ELF-1 (cell line): ENCODE measurements at regions not wholly inside any gene's neighbourhood (a gene's known extent, or its start where the extent isn't known, plus 50 kb on each side); places are given as distances from the start of the nearest gene placed in this dataset.
"Not testable (repeated sequence)": the region's sequence is repeated elsewhere in the genome, so short reads cannot be mapped to it uniquely, and the experiment has no call there.

Experiments used
- DNase-seq: peaks from one replicate; pipeline ENCODE4 v3.0.0-alpha.2; 2016; ENCODE audit warnings: low read depth, low spot score

DNA sequence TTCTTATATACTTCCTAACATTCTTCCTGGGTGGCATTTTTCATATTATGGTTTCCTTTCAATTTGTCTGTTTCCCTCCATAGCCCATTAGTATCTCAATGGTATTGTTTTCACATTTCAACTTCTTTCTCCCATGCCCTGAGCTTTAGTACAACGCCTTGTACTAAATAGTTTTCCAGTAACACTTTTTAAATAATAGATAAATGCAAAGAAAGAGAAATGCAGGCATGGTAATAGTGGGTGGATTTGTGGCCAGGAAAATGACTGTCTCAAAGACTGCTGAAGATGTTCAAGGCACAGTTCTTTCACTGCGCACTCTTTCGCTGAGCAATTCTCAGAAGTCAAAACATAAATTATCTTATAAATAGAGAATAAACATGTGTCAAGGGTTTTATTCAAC is 145.1 kb downstream of the LCA5 start:
- DNase-seq = no peak

DNA sequence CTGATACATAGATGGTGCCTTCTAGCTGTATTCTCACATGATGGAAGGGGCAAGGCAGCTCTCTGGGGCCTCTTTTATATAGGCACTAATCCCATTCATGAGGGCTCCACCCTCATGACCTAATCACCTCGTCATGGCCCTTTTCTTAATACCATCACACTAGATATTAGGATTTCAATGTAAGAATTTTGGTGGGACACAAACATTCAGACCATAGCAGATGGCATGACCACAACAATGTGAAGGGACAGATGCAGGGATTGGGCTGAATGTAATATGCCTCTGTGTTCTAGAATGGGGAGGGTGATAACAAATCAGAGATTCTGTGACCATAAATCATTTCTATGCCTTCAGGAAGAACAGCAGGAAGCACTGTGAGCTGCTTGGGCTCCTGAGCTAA is 145.8 kb downstream of the LCA5 start:
- no peak for DNase-seq

DNA sequence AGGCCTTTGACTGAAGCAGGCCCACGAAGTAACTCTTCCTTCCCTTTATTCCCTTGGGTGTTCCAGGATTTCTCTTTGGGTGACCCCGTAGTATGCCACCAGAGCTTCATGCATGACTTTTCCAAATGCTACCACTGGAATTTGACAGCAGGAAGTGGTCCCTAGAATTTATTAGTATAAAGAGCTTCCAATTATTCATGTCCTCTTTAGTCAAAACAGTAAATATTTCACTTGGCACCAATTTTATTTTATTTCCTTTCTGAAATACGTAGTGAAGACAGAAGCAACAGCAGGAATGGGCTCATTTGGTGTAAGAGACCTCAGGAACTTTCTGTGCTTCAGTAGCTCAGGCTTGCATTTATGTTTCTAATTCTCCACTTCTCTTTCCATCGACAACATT is 151.3 kb downstream of the LCA5 start:
- DNase-seq = no peak

DNA sequence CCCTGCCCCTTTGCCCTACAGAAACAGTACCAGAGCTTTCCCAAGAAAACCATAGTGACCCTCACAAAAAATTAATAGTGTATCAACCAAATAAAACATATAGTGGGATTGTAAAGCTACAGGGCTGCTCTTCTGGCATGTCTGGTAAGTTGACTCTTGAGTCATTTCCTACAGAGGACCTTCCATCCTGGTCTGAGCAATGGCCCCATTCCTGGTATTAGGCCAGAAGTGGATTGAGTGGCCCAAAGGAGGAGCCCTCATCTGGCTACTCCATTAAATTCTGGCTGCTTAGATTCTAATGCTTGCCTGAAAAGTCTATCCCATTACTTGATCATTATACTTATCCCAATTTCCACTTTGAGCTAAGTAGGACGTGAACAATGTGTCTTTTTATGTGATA is 150.9 kb upstream of the HMGN3 start:
- no peak for DNase-seq

DNA sequence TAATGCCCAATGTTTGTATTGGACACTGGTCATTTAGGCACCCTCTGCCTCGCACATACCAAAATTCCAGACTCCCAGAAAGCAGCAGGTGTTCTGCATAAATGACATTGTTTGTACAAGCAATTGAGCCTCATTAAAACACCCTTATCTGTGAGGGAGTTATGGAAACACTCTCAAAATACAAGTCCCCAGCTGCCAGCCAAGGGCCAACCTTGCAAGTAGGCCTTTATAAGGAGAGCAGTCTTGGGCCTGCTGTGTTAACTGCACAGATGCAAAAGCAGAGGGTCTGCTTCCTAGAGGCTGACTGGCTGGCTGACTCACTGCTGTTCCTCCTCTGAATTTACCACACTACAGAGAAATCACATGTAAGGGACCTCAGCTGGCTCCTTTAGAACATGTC is 150.4 kb upstream of the HMGN3 start:
- DNase-seq = no peak

DNA sequence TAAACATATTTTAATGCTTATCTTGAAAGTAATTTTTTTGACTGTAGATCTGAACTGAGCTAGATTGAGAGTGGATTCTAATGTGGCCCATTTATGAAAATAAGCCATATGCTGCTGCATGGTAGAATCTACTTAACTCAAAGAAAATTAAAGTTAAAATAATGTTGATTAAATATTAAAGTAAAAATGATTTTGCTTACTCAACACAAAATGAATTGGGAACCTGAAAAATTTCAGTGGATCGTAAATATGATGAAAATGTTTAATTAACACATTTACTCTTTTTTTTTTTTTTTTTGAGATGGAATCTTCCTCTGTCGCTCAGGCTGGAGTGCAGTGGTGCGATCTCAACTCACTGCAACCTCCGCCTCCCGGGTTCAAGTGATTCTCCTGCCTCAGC is 144.5 kb upstream of the HMGN3 start:
- no peak for DNase-seq

DNA sequence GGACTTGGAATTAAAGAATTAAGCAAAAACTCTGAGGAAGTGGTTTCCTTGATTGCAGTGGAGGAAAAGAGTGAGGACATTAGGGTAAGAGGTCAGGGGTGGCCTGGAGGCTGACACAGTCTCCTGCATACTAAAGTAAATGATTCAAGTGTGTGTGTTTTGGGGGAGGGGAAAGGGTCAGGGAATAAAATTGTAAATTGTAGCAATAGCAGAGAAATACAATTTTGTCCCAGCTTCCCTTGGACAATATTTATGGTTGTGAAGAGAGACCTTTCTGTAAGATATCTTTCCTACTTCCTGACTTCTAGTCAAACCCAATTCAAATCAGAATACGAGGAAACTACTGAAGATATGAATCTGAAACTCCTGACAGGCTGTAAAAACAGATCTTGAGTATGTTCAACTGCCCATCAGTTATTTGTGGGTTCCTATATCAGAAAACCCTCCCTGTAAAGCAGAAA is 143.4 kb upstream of the HMGN3 start:
- DNase-seq = peak; percentile 7

DNA sequence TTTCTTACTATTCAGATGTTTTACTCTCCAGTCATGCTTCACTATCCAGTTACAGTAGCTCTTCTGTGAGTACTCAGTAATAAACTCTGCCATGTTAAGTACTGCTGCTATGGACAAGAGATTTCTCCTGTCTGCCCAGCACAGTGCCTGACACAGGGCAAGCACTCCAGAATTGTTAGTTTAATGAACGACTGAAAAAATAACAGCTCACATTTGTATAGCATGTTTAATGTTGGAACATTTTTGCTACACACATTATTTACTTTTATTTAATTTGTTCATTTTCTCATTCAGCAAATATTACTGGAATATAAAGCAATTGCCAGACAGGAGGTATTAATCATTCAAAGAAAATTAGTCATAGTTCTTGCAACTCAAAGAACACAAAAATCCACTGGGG is 142.6 kb upstream of the HMGN3 start:
- no peak for DNase-seq

DNA sequence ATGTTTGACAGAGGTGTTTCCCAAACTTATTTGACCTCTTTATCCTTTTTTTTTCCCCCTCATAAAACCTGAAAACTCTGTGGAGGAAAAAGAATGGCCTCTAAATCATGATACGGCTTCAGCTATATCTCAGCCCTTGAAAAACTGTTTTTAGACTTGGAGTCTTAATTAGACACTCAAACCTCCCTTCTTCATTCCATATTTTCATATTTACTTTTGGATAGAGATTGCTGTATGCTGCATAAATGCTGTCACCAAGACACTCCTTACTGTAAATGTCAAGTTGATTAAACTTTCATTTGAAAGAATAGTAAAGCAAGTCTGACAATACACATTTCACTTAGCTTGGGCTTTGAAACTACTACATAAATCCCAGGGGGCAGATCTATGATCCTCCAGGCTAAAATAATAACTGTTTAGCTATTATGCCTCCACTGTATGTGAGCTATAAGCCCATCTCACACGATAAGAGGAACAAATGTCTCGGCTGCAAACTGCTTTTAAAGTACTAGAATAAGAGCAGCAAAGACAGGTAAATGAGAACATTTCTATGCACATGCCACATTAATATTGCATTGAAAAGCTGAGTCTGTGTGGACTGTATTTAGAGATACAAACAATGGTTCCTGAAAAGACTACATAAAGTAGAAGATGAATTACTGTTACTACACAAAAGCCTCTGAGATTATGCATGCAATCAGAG is 141.3 kb upstream of the HMGN3 start:
- no peak for DNase-seq

DNA sequence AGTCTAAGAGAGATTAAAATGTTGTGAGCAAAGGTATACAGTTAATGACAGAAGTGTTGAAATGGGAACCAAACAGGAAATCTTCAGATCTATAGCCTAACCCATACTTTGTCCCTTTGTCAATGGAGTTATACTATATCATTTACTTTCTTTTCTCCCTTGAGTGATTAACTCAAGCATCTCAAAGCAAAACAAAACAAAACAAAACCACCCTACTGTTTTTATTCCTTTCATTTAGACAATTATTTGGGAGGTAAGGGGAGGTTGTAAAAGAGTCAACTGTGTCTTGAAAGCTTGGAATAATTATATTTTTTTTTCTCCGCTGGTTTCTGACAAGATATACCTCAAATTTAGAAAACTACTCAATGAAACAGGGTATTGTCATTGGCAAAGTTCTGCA is 139.8 kb upstream of the HMGN3 start:
- DNase-seq = no peak

DNA sequence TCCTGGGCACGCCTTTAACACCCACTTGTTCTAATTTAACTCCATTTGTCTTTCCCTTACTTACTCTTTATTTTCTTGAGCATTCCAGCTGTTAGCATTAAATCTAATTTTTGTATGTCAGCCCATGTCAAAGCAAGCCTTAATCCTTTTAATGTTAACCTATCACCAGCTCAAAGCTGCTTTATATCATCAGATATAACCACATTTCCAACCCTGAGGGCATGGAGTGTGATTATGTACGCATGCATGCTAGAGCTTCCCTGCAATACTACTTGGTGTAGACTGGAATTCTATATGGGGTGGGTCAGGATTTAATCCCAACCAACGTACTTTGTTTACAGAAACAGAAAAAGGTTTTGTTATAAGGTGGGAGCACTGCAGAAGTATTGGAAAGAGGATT is 139.4 kb upstream of the HMGN3 start:
- no peak for DNase-seq

DNA sequence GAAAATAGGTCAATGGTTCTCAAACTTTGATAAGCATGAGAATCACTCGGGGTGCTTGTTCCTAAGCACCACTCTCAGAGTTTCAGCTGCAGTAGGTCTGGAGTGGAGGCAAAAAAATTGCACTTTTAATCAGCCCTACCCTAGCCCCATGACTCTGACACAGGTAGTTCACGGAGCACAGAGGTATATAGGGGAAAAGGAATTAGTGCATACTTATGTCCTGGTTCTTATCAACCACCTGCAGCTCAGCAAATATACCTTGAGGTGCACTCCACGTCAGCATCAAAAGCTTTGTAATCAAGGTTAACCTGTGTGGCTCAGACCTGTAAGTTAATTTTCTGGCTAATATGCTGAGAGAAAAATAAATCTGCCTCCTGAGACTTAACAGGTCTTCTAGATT is 138.8 kb upstream of the HMGN3 start:
- no peak for DNase-seq

DNA sequence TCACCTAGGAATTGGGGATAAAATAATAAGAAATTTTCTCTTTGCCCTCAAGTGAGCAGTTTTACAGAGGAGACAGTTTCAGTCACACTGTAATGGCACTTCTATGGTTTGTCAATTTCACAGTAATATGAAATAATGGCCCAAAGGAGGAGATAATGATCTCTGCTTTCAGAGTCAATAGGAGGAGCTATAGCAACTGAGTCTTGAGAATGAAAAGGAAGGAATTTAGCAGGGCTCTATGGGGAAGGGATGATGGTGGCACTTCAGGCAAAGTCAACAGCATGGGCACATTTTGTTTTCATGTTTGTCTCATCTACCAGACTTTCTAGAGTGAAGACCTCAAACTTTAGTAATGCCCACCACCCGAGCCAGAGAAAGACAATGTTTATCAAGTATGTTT is 138.3 kb upstream of the HMGN3 start:
- DNase-seq = no peak

DNA sequence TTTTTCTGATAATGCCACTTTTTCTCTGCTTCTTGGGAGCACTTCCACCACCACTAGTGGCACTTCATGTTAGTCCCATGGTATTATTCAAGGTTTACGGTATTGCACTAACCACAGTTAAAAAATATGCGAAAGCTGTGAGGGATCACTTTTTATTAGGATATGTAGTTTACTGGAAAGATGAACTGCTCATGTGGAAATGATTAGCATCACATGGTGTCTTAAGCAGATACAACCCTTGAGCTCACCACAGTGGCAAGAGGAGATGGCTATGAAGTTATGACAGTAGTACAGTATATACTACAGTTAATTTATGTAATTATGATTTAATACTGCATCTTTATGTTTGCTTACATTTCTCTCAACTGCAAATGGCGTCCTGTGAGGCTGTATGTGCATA is 134.5 kb upstream of the HMGN3 start:
- DNase-seq = no peak

DNA sequence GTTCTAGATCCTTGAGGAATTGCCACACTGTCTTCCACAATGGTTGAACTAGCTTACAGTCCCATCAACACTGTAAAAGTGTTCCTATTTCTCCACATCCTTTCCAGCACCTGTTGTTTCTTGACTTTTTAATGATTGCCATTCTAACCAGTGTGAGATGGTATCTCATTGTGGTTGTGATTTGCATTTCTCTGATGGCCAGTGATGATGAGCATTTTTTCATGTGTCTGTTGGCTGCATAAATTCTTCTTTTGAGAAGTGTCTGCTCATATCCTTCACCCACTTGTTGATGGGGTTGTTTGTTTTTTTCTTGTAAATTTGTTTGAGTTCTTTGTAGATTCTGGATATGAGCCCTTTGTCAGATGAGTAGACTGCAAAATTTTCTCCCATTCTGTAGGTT is 129.0 kb upstream of the HMGN3 start:
- DNase-seq = not testable (repeated sequence)

DNA sequence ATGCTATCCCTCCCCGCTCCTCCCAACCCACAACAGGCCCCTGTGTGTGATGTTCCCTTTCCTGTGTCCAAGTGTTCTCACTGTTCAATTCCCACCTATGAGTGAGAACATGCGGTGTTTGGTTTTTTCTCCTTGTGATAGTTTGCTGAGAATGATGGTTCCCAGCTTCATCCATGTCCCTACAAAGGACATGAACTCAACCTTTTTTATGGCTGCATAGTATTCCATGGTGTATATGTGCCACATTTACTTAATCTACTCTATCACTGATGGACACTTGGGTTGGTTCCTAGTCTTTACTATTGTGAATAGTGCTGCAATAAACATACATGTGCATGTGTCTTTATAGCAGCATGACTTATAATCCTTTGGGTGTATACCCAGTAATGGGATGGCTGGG is 126.6 kb upstream of the HMGN3 start:
- DNase-seq = not testable (repeated sequence)

DNA sequence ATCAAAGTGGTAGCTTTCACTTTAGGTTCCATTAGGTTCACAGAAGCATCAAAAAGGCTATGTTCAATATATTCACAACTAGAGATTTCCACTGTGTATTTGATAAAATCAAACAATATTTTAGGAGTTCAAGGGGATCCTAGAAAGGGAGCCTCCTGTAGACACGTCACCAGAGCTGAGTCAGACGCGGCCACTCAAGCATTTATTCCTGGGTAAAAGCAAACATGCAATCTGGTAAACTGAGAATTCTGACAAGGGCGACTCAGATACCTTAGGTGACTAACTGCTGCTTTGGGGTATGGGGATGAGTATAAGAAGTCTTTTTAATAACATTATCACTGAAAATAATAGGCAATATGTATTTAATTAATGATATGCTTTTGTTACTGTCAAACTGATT is 118.7 kb upstream of the HMGN3 start:
- no peak for DNase-seq

DNA sequence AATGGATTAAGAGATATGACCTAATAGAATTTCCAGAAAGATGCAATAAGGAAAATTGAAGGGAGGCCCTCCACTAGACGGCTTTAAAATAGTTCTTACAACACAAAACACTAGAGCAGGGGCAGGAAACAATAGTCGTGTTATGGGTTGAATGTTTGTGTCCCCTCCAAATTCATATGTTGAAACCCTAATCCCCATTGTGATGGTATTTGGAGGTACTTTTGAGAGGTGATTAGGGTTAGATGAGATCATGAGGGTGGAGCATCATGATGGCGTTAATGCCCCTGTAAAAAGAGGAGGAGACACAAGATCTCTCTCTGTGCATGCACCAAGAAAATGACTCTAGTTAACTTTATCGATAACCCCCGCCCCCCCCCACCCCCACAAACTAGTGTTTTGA is 104.0 kb upstream of the HMGN3 start:
- DNase-seq = no peak

DNA sequence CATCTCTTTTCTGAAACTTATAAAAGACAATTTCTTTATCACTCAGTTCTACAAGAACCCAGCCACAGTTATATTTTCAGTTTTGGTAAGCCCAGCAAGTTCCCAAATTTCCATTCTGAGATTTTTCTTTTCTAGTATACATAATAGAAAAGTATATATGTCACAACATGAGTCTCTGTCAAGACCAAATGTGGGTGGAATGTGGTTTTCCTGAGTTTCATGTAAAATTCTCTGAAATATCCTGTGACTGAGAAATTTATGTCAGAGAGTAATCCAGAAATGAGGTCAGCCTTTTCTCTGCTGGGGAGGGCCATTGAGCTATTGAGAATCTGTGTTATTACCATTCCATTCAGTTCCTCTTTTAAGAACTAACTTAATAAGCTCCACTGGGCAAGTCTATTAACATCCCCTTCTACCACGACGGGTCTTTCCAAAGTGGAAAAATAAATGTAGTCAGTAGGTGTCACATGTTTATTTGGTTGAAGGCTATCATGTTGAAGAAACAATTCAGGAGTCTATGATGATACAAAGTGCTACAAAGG is 100.7 kb upstream of the HMGN3 start:
- no peak for DNase-seq

DNA sequence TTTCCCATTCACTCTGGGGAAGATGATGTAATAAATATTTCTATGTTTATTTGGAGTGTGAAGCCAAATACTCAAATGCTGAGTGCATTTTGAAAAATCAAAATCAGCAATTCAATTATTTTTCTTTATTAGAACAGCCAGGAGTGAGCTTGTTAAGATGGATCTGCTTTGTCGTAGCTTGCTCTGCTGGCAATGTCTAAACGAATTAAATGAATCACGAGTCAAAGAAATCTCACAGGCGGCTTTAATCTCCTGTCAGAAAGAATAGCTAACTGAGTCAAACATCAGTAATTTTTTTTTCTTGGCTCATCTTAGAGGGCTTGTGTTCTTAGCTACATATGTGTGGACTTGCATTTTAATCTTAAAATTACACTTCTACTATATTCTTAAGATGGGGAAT is 100.2 kb upstream of the HMGN3 start:
- DNase-seq = no peak

DNA sequence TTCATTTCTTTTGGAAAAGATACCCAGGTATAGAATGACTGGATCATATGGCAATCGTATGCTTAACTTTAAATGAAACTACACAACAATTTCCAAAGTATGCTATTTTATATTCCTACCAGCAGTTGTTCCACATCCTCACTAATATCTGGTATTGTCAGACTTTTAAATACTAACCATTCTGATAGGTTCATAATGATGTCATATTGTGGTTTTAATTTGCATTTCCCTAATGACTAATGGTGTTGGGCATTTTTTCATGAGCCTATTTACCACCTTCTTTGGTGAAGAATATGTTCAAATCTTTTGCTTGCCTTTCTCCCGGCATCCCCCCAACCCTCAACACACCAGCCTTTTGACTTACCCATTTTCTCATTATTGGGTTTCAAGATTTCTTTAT is 96.2 kb upstream of the HMGN3 start:
- no peak for DNase-seq

DNA sequence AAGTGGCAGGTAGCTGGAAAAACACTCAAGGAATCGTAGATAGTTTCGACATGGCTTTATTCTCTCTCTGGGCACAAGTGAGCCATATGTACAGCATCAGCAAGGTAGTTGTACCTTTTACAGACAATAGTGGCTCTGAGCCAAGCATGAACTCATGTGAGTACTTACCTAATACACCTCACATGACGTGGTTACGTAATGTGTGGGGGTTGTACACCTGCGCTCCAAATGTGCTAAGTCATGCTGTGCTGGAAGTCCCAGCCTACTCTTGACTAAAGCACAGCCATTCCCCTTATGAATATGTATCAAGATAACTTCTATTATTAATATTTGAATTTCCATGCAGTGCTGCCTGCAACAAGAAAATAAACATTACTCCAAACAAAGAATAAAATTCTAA is 78.8 kb upstream of the HMGN3 start:
- no peak for DNase-seq

DNA sequence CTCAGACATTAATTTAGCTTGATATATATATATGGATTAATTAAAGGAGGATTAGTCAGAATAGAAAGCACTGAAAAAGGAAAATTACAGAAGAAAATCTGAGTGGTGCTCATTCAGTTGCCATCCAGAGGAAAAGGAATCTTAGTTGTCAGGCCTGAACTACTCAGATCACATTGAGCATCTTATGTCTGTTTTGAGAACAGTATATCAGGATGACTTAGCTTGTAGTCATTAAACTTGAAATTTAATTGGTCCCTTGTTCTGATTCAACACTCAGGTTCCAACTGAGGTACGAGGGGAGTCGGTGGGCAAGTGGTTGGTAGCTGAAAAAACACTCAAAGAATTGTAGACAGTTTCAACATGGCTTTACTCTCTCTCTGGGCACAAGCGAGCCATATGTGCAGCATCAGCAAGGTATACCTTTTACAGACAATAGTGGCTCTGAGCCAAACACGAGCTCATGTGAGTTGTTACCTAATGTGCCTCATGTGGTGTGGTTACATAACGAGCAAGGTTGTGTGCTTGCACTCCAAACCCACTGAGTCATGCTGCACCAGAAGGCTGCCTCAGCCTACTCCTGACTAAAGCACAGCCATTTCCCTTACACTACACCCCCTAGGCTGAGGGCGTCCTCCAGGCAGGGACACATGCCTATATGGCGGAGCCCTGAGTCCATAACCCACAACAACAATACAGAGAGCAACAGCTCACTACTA is 73.0 kb upstream of the HMGN3 start:
- no peak for DNase-seq
